GM18526 (cell line): ENCODE measurements at regions not wholly inside any gene's neighbourhood (a gene's known extent, or its start where the extent isn't known, plus 50 kb on each side); places are given as distances from the start of the nearest gene placed in this dataset.

ENCODE experiments used
- POLR2A ChIP-seq: IDR thresholded peaks from 3 replicates; pipeline ENCODE4 v1.6.1; 2011; ENCODE audit not compliant: insufficient read length; ENCODE audit errors: extremely low read depth

DNA sequence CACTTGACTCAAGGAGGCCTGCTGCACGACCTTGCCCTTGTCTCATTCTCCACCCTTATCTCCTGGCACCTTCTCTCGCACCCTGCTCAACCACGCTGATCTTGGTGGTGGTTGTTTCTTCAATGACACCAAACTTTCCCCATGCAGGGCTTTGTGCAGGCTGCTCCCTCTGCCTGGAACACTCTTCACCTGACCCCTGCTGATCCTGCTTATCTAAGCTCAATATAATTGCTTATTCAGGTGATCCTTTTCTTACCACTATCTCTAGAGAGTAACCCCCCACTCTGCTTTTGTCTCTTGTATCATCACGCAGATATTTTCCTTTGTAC, 604.4 kb downstream of the BUD13 start:
- TF ChIP-seq POLR2A: no peak

DNA sequence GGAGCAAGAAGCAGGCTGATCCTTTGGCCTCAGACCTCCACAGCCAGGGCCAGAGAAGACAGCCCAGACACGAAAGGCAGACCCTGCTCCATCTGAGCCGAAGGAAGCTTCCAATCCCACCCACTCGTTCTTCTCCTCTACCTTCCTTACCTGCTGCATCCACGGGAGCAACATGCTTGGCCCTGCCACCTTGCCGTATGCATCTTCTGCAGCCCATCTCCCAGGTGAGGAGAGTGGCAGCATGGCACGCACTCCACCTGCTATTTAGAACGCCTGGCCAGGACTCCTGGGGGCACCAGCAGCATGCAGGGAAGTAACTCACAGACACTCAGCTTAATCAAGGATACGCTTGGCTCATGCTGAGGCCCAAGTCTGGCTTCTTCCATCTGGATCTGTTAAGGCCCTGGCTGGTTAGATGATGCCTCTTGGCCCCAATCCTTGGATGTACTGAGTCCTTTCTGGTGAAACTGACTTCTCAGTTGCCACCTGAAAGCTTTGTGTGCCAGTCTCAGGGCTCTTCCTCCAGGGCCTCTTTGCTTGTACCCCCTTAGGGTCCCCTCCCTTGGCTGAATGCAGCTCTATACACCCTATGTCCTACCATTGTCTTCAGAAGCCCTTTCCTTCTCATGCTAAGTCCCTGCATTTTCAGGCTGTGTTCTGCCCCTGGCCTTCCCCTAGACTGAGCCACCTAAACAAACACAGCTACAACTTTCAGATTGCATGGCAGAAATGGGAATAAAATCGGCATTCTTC, 604.9 kb downstream of the BUD13 start:
- TF ChIP-seq POLR2A: no peak

DNA sequence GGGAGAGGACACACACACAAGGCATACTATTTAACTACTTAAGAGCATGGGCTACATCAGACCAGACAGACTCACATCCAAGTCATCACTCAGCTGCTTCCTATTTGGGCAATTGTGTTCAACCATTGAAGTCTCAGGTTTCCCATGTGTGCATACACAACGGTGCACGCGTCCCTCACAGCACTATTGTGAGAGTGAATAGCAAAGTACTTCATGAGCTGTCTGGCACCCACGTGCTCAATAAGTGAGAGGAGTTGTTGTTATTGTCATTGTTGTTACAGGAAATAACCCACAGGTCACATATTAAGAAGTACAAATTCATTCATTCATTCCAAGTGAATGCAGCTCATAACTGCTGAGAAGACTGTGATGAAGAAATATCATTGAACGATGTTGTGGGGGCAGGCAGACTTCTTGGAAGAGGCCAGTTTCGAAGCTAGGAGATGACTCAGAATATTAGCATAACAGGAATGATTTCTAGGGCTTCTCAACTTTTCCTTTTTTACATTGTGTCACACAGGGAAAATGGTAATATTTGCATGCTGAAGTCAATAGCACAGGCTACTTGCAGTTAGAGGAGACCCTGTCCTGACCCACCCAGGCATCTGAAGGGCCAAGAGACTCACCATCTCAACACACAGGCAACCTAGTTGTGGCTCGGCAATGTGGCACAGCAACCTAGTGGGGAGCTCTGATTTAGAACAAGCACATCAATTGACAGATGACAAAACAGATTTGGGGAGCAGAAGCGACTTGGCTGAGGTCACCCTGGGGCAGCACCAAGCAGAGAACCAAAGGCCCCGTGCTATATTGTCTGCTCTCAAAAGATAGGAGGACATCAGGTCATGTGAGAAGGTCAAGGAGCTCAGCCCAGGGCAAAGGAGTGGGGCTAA, 606.0 kb downstream of the BUD13 start:
- TF ChIP-seq POLR2A: no peak

DNA sequence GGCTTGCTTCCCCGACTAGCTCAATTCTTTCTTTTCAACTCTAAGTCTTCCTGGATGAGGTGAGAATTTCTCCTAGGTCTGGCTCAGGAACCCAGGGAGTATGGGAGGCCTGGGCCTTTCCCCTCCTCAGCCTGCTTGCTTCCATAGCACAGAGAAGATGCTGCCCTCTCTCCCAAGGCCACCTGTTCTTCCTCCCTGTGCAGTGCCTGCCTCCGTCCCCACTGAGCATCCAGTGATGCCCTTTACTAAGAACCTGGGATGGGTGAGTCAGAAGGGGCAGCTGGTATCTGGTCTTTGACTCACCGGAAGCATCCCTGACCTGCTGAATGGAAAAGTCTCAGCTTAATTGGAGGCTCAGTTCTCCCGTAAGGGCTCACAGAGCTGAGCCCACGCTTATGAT, 607.9 kb downstream of the BUD13 start:
- TF ChIP-seq POLR2A: no peak

DNA sequence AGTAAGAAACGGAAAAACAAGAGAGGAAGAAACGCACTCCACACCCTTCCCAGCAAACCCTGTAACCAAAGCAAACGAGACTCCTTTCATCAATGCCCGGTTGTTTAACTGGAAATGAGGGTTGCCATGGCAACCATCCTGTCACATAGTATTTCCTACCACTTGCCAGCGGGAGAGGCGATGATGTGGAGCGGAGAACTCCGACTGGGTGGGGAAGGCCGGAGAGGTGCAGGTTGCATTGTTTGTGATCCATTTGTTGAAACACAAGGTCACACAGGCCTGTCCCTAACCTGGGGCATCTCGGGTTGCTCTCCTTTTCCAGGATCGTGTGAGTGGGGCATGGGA, 609.9 kb downstream of the BUD13 start:
- TF ChIP-seq POLR2A: no peak

DNA sequence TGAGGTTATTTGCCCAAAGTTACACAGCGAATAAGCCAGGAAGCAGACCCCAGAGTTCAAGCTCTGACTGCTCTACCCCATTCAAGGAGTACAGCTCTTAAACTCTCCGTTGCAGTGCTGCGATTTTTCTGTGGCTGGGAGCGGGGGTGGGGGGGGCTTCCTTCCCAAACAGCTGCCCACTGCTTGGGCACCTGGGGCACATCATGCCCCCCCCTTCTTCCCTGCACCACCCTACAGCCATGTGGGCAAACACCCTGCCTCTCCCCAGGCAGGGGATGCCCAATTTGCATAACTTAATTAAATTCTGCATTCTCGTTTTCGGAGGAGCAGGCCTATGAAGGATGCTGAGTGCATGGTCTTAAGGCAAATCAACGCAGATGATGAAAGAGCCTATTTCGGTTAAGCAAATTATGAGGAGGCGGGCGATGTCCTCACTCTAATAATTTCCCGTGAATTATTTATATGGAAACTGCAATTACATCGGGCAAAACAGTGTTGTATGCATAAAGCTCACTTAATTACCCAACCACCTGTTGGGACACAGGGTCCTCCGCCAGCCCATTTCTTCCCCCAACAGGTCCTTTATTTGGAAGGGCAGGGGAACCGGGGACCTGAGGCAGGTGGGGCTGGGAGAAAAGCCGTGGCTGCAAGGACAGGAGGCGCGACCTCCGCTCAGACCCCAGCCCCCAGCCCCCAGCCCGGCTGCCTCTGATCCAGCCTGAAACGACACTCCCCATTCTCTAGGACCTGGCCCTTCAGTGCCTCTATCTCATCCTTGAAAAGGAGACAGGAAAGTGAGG, 610.5 kb downstream of the BUD13 start:
- TF ChIP-seq POLR2A: no peak

DNA sequence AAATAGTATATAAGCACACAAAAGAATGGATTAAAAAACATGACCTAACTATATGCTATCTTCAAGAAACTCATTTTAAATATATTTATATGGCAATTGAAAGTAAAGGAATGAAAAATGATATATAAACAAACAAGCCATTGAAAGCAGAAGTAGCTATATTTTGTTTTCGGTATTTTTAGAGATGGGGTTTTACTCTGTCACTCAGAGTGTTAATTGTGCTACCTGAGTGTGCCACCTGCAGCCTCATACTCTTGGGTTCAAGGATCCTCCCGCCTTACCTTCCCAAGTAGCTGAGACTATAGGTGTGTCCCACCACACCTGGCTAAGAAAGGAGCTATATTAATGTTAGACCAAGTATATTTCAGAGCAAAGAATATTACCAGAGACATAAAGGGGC, 624.1 kb downstream of the BUD13 start:
- TF ChIP-seq POLR2A: no peak

DNA sequence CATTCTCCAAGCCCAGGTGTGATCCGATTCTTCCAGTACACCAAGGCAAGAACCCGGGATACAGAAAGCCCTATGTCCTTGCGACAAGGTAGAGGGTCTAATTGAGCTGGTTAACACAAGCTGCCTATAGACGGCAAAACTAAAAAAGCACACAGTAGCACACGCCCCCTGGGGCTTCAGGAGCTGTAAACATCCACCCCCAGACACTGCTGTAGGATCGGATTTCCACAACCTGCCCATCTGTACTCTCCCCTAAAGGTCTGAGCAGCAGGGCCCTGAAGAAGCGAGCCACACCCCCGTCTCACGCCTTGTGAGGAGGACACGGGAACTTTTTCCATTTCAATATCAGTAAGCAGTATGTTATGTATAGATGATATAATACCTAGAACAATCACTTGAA, 624.7 kb downstream of the BUD13 start:
- TF ChIP-seq POLR2A: no peak

DNA sequence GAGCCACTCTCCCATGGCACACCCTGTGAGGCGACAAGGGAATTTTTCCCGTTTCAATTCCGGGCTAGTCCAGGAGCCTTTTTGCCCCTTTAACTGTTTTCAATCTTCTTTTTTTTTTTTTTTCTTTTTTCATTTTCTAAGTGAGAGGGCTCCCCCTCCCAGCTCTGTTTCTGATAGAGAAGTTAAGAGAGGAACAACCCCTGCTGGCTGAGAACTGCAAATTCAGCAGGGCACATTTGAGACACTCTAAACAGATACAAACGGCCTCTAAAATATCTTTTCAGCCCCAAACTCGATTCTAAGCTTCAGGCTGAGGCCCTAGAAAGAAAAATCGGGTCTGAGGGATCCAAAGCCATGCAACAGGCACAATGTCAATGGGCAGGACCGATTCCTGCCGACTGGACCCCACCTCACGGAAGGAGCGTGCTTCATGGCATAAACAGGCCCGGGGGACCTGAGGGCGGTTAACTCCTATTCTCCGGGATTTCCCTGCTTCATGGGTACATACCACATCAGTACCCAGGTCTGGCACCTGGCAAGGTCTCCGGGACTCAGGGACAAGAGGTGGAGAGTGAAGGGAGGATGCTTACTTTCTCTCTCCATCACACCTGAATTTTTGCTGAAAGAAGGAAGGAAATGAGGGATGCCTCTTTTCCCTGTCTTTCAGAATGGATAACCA, 627.5 kb downstream of the BUD13 start:
- no peak for TF ChIP-seq POLR2A

DNA sequence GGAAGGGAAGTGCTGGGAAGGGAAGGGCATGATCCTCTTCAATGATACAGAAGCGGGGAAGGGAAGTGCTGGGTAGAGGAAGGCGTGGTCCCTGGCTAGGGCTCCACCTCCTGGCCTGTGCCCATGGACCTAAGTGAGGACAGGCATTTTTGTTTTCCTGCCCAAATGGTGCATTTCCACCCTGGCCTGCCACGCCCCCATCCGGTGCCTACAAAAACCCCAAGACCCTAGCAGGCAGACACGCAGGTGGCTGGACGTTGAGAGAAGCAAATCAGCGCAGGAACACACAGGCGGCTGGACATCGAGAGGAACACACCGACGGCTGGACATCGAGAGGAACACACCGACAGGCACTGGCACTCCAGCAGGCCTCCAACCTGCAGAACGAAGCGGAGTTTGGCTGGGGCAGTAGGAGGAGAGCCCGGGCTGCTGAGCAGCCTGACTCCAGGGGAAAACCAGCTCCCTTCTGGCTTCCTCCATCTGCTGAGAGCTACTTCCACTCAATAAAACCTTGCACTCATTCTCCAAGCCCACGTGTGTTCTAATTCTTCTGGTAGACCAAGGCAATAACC, 628.3 kb downstream of the BUD13 start:
- no peak for TF ChIP-seq POLR2A

DNA sequence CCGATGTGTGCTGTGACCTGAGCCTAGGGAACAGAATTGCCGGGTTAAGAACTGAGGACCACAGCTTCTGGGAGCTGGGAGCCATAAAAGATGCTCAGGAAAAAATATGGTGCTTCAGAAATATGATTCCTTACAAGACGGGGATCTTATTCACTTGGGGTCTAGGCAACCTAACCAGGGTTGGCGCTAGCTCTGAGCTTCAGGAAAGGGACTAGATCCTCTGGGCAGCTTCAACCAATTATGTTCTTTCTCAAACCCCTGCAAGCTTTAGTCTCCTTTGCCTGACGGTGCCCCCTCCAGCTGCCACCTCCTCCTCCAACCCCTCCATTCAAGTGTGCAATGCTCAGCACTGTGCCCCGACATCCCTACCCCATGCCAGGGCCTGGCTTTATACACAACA, 634.1 kb upstream of the CADM1 start:
- TF ChIP-seq POLR2A: no peak

DNA sequence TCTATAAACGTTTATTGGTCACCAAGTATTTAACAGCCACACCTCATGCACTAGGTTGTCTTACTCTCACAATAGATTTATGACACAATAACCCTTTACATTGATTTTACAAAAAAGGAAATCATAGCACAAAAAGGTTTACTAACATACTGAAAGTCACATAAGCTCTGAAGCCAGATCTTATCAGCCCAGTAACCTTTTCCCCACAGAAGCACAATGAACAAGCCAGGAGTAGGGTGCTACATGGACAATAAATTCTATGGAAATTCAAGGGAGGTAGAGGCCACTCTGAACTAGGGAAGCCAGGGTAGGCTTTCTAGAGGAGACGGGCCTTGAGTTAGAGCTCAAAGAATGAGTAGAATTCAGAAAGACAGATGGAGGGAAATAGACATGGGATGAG, 633.5 kb upstream of the CADM1 start:
- no peak for TF ChIP-seq POLR2A

DNA sequence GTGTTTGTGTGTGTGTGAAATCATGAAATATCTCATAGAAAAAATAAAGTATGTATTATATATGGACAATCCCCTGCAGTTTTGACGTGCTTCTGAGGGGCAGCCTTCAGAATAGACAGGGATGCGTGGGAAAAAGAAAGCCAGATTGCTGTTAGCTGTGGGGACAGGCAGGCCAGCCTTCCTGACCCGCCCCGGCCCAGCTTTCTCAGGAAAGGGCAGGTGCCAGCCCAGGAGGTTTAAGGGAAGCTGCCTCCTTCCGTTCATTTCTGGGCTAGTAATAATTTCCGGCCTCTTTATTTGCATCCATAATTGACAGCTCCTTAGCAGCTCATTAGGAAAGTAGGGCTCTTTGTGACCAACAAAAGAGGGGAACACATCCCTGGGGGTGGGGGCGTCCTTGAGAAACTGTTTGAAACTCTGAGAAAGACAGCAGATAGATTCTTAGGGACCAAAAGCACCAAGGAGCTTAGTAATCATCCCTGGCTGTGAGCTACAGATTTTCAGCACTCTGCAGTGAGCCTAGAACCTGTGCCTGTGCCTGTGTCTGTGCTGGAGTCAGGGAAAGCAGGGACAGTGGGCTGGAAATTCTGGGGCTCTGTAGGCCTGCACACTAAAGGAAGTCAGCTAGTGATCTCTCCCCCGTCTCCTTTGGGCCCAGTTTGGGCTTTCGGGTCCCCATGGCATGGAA, 632.9 kb upstream of the CADM1 start:
- no peak for TF ChIP-seq POLR2A

DNA sequence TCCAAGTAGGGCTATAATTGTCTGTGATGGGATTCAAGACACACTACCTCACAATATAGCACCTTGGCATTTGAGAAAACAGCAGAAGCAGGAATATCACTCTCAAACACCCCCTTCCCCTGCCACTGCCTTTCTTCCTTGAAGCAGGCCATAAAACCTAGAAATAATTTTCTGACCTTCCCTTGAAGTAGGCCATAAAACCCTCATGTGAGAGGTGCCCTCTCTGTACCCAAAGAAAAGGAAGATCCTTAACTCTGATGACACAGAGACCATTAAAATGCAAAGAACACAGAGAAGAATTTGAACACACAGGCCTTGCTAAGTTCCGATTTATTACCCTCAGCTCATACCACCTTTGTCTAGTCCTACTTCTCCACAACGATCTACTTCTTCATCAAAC, 631.7 kb upstream of the CADM1 start:
- no peak for TF ChIP-seq POLR2A
